NCI-H82 treated with DMSO at 0.1 percent for 48 hours (cell line): ENCODE measurements at regions not wholly inside any gene's neighbourhood (a gene's known extent, or its start where the extent isn't known, plus 50 kb on each side); places are given as distances from the start of the nearest gene placed in this dataset.

ENCODE experiments used
- DNase-seq: peaks from one replicate; lab custom pipeline; 2025; ENCODE audit not compliant: unreplicated experiment; lab: John Stamatoyannopoulos, UW

DNA sequence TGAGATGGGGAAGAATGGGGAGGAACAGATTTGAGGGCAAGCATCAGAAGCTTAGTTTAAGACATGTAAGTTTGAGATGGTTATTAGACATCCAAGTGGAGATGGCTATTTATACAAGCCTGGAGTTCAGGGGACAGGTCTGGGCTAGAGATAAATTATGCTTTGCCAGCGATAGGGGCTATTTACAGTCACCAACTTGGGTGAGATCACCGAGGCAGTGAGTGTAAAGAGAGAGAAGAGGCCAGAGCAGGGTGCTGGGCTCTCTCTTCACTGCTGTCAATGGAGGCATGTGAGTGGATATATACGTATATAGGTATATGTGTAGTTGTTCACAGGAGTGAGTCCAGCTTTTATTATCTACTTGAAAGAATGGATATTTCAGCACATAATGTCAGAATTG lies 81.0 kb downstream of the QPCT start:
- no peak for DNase-seq

DNA sequence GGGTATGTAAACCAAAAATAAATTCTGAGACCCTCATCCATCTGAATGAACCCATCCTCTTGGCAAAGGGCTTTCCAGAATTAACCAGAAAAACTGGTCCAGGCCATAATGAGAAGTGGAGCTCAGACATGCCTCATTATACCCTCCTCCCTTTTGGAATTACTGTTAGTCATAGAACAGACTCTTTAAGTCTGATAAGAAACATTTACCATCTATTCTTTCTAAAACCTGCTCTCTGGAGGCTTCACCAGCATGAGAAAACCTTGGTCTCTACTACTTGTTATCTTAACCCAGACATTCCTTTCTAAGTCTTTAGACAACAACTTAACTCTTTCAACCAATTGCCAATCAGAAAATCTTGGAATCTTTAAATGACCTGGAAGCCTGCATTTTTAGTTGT lies 82.8 kb downstream of the QPCT start:
- DNase-seq, result no peak

DNA sequence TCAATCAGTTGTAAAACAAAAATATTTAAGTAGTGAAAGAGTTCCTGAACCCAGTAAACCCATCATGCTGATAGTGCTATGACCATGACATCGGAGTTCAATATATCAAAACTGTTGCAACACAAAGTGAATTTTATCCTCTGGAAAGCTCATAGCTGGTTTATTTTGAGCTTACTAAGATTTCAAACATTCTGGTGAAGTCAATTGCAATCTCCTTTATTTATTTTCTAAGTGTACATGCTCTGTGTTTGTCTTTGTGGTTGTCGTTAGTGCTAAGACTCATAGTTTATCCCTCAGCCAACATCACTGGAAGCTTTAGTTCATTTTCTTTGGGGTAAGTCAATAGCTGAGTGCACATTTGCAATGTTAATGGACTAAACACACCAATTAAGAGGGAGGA lies 91.9 kb downstream of the QPCT start:
- DNase-seq, result no peak

DNA sequence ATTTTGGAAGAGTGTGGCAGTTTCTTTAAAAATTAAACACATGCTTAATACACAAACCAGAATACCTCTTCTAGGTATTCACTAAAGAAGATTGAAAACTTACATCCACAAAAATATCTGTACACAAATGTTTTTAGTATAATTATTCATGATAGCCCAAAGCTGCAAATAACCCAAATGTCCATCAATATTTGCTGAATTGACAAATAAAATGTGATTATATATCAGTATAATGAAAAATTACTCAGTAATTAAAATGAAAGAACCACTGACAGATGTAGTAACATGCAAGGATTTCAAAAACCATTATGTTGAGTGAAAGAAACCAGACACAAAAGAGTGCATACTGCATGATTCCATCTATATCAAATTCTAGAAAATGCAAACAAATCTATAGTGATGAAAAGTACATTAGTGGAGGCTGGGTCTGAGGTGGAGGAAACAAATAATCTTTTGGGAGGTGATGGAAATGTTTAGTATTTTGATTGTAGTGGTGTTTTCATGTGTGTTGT lies 94.8 kb downstream of the QPCT start:
- DNase-seq, result no peak

DNA sequence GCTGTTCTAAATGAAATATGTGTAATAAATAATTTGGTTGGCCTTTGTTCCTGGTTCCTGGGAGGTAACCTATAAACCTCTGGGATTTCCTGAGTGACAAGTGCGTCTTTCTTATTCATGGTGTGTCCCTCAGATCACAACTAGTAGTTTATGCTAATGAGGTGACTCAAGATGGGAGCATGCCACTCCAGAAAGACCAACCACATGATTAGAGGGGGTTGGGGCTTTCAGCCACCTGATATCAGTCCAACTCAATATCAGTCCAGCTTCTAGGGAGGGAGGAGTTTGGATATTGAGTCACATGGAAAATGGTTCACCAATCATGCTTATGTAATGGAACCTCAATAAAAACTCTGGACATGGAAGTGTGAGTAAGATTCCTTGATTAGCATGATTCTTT lies 96.6 kb downstream of the QPCT start:
- DNase-seq, result no peak

DNA sequence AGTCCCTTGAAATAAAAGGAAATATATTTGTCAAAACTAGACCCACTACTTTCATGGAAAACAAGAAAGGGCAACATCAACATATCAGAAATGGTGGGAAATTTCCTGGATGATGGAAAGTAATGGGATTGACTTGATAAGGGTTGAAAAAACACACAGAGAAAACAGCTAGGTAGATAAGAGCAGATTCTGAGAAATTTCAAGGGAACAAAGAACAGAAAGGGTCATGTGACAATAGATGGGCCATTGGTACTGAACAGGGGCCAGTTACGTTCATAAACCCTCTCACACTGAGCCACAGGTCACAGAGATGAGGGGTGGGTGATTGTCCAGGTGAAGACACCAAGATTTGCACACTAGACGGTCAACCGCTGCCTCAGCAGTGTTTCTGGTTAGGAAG lies 98.7 kb downstream of the QPCT start:
- no peak for DNase-seq

DNA sequence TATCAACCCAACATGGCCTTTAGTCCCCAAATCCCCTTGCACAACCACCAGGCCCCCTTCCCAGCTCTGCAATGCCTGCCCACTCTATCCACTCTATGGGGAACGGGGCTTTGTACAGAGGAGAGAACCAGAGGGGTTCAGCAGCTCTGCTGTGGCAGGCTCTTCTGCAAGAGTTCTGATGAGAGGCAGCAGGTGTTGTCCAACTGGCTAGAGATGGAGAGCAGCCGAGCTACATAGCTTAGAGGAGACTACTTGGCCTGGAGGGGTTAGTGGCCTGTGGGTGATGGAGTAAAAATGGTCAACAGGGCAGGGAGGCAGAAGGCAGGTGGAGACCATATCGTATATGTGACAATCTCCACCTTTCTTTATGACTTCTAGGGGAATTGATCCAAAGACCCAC lies 103.0 kb downstream of the QPCT start:
- DNase-seq, result no peak

DNA sequence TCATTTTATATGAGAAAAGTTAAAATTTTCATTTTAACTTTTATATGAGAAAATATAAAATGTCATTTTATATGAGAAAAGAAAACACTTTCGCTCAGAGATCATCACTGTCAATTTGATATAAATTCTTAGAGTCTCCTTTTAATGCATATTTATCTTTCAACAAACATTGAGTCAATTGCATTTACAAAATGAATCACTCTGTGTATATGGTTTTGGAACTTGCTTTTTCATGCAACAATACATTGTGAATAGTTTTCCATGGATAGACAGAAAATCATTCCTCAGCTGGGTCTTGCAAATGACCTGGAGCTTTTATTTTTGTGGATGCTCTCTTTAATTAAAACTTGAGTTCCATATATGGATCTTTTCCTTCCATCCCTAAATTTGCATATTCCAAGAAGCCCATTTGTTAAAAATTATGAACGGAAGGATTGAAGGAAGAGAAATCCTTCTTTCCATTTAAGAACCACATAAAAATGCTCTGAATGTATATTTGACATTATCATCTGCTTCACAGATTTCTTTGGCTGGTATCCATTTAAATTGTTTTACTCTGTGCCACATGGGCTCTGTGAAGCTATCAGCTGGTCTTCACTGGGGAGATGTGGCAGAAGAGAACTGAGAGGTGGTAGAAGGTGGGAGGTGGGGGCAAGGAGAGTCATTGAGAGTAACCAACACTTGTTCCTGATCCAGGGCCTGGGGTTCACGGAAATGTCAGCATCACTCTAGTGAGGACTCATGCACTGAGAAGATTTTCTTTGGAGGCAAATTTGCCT lies 104.1 kb downstream of the QPCT start:
- DNase-seq, result no peak

DNA sequence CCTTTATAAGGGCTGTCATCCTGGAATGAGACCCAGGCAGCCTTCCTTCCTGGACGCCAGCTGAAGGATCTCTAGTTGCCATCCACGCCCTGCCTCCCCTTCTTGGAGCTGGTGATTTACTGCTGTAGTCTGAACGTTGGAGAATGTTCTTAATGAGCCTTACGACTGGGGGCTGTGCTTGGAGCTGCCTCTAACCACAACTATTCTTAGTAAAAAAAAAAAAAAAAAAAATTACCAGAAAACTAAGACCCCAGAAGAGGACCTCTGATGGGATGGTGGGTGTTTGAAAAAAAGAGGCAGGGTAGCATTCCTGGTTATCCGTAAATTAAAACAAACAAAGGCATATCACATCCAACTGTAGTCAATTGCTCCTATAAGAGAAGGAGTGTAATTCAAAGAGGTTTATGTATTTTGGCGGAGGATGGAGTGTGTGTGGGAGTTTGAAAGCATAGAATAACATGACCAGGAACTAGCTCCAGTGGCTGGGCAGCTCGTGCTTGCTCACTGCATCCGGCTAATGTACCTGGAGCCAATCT lies 105.4 kb downstream of the QPCT start:
- DNase-seq, result no peak

DNA sequence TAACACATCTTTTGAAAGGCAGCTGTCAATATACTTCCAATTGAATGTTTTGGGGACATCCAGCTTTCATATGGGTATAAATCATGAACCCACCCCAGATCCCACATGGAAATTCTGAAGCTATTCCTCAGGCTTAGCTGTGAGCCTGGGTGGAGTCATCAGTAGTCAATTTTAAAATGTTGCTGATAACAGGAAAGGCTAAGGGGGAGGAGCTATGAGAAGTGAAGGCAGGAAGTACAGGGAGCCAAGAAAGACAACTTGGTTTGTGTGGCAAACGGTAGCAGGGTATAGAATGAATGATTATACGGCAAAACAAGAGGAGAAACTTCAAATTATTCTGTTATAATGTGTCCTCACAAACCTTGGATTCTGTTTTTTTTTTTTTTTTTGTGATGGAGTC lies 108.6 kb downstream of the QPCT start:
- DNase-seq, result no peak

DNA sequence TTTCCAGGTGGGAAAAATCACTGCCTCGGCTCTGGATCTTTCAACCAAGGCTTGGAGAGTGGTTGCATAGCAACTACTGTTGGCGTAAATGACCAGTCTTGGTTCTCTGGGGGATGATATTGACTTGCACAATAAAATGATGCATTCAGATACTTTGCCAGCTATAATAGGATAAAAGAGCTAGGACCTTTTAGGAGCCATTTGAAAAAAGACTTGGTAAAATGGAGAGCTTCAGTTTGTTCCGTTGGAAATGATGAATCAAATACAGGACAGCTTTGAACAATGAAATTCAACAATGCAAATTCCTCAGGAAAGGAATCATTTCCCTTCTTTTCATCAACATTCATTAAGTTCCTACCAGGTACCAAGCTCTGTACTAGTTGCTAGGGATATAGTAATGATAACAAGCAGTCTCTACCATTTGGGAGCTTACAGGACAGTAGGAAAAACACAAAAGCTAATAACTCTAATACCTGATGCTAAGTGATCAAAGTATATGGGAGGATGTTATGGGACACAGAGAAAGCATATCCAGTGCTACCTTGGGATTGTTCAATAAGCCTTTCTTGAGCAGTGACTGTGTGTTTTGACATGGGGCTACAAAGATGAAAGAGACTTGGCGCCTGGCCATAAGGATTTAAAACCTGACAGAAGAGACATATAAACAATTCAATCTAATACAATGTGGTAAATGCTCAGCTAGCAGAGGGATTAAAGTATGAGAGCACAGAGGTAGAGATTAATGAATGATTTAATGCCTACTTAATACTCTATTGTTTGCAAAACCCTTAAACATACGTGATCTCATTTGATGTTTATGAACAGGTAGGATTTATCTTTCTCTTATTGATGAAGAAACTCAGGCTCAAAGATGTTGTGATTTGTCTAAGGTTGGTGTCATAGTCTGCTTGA lies 110.7 kb downstream of the QPCT start:
- peak; percentile 85 for DNase-seq

DNA sequence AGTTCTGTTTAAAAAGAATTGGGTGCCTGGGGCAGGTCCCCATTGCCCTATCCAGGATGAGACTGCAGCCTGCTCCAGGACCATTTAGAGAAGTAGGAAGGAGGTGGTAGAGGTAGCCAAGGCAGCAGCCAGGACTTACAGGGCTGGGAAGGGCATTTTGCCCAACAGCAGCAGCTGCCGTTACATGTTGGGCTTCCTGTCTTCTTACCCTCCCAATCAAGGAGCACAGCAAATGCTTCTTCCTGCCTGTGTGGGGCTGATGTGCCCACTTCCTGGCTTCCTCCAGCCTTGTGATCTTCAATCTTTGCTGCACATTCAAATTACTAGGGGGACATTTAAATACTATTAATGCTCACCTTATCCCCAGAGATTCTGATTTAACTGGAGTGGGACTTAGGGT lies 112.0 kb downstream of the QPCT start:
- DNase-seq, result no peak

DNA sequence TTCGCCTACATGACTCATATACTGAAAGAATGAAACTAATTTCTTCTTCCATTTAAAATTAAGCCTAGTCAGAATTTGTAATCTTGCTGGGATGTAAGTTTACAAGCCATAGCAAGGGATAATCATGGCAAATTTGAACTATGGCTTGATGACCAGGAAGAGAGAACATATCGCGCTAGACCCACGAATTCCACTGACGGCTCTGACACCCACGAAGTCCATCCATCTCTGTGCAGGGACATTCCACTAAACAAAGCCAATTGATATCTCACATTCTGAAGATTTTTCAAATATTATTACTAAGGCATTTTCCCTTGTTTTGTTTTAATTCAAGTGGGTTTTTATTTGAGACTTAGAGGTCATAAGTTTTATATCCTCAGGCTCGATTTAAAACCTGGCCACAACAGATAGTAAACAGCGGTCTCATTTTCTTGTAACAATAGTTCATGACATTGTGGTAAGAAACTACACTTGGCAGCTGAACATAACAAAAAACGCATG lies 113.0 kb downstream of the QPCT start:
- DNase-seq, result no peak

DNA sequence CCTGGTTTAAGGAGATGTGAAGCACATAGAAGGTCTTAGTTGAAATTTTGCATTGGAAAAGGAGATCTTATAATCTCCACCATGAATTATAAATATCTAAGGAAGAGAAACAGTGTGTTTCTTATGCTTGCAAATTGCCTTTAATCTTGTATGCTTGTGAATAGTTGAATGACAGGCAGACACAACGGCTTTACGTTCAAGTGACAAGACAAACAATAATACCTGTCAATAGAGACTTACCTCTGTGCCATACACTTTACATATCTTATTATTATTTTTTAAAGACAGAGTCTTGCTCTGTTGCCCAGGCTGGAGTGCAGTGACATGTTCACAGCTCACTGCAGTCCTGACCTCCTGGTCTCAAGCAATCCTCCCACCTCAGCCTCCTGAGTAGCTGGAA lies 113.7 kb downstream of the QPCT start:
- DNase-seq, result no peak

DNA sequence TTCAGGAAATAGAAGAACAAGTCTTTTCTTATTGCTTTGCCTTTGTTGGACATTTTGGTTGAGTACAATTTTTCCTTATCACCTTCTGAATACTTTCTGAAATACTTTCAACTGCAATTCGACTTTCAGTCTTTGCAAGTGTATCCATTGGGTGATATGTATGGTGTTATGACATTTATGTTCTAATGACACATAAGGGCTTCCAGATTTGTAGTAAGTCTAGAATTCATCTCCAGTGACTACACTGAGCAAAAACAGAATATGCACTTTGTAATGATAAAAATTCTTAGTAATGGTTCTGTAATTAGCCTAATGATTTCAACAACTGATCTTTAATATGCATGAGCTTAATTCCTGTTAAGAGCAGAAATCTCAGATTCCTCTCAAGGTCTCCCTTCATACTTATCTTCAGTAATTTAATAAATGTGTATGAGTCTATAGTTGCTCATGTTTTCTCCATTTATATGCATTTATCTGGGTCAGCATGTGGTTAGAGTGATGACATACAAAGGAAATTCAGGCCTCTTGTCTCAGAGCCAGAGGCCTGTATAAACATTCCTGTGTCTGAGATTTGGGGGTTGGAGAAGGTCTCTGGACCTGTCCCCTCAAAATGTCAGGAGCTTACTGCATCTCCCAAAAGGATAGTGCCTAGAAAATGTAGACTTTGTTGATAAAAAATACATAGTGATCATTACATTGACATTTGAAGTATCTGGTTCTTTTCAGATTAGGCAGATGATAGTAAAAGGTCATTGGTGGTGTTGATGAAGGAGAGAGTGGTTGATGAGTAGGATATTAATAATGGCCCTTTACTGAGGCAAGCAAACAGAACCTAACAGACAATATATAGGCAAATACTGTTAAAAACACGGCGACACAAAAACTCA lies 114.9 kb downstream of the QPCT start:
- no peak for DNase-seq

DNA sequence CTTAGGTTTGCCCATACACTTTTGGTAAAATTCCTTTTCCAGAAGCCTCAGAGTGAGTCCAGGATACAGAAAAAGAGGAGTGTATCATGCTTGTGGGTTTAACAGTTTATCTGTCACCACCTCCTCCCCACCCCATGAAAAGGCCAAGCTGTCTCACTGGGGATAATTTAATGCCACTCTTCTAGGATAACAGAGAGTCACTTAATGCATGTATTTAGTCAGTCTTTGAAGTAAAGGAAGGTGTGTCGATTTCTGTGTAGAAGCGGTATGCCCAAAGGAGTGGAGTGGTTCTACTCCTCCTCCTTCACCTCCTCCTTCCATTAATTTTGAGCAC lies 116.4 kb downstream of the QPCT start:
- no peak for DNase-seq

DNA sequence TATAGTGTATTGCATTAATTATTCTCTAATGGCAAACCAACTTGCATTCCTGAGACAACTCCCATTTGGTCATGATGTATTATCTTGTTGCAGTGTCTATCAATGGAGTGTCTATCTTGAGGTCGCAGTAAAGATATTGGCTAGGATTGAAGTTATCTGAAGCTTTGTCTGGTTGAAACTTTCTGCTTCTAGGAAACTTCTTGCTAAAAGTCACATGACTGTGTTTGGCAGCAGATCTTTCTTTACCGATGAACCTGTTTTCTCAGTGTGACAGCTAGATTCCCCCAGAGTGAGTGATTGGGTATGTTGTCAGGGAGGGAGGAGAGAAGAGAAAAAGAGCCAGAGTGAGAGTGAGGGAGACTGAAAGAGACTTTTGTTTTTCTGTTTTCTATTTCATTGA lies 119.6 kb downstream of the QPCT start:
- no peak for DNase-seq

DNA sequence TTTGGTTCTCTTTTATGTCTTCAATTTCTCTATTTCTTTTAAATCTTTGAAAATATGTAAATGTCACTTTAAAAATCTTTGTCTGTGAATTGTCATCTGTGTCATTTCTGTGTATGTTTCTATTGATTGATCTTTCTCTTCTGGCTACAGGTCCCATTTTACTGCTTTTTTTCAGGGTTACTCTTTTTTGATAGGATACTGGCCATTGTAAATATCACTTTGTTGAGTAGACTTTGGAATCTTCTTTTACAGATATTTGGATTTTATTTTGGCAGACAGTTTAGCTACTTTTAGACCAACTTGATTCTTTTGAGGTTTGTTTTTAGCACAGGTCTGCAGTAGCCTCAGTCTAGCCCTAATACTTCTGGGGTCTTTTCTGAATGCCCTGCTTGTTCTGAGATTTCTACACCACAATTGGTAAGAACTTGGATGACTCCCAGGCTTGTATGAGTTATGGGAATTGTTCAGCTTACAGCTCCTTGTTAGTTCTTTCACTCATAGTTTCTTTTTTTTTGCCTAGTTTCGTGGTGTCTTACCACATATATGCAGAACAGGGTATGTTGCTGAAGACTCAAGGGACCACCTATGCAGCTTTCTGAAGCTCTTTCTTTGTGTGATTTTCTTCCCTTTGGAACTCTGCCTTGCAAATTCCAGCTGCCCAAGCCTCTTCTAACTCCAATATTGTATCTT lies 122.2 kb downstream of the QPCT start:
- DNase-seq, result no peak

DNA sequence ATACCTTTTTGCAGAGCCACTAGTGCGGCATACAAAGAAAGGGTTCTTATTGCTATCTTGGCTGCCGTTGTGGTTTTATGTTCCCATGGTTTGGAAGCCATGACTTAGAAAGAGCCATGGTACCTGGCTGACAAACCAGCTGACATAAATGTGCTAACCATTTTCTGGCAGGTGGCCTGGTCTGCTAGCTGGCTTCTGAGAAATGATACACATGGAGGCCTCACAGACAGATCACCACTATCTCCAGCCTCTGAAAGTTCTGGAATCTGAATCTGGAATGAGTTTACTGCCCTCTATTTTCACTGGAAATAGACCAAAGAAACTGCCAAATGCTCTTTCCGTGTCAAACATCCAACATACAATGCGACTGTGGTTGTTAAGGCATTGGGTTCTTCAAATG lies 123.7 kb downstream of the QPCT start:
- DNase-seq, result no peak

DNA sequence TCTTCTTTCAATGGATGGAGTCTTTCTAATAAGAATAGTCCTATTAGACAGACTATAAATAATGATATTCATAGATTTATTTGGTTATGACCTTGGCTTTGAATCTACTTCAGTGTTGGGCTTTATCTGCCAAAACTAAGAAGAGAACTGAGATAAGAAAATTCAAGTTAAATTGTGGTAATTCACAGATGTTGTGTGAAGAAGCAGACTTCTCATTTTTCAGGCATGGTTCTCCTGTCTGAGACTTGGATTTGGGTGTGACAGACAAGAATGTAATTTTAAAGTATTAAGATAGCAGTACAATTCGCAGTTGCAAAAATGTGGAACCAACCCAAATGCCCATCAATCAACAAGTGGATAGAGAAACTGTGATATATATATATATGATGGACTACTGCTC lies 124.7 kb downstream of the QPCT start:
- no peak for DNase-seq
